NCI-H510A (cell line): ENCODE measurements at regions not wholly inside any gene's neighbourhood (a gene's known extent, or its start where the extent isn't known, plus 50 kb on each side); places are given as distances from the start of the nearest gene placed in this dataset.

Experiments used
- DNase-seq: peaks from one replicate; lab custom pipeline; 2025; lab: John Stamatoyannopoulos, UW

GRCh38 chr4:136841526-136841925 is 690.8 kb downstream of the PCDH18 start:
- no peak for DNase-seq

DNA sequence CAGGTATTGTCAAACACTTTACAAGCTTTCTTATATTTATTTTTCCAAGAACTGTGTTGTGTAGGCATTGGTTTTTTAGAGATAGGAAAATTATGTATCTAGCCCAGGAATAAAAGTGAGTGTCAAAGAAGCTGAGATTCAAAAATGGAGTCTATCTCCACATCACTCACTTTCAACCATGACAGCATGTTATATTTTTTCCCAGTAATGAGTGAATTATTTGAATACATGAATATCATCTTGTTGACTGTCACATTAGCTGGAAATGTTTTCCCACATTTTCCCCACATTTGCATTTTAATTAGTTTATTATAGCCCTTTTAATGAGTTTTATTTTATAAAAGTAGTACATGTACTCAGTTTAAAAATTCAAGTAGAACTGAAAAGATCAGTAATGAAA is 693.7 kb downstream of the PCDH18 start:
- DNase-seq = no peak

DNA sequence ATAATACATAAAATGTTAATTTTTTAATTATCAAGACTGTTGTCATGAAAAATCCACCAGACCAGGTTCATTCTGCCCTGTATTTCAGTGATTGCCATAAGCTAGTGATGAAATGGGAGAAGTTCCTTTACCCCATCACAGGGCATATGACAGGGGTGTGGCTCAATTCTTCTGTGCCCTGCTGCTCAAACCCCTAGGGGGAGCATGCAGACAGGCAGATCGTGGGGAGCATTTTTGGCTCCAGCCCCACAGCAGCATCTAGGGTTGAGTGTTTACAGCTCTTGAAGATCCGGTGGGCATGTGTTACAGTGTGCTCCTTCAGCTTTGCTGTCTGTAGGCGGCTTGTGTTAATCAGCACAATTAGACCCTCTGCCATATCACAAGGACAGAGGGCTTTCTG is 700.7 kb downstream of the PCDH18 start:
- no peak for DNase-seq

- DNase-seq = no peak
These were observed 703.0 kb downstream of the PCDH18 start for GRCh38 chr4:136829280-136829679.

- no peak for DNase-seq
These were observed 709.3 kb downstream of the PCDH18 start for GRCh38 chr4:136823020-136823419.

DNA sequence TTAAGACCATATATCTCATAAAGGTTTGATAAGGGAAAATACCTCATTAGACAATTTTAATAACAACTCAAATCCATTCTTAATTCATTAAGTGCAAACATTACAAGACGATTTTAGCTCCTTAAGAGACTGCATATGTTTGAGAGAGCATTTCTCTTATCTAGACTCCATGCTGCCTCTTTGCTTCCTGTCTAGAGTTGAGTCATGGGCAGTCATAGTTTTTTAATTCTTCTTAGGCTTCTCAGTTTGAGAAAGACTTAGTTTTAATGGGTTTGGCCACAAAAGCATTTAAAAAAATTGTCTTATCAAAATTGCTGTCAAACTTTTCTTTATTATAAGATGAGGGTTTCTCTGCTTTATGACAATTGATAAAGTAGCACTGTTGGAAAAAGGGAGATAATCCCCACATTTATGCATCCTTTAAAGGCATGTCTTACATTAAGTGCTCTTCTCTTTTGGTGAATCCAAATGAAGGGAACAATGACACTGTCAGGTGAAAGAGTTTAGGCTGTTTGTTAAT is 713.4 kb downstream of the PCDH18 start:
- no peak for DNase-seq

DNA sequence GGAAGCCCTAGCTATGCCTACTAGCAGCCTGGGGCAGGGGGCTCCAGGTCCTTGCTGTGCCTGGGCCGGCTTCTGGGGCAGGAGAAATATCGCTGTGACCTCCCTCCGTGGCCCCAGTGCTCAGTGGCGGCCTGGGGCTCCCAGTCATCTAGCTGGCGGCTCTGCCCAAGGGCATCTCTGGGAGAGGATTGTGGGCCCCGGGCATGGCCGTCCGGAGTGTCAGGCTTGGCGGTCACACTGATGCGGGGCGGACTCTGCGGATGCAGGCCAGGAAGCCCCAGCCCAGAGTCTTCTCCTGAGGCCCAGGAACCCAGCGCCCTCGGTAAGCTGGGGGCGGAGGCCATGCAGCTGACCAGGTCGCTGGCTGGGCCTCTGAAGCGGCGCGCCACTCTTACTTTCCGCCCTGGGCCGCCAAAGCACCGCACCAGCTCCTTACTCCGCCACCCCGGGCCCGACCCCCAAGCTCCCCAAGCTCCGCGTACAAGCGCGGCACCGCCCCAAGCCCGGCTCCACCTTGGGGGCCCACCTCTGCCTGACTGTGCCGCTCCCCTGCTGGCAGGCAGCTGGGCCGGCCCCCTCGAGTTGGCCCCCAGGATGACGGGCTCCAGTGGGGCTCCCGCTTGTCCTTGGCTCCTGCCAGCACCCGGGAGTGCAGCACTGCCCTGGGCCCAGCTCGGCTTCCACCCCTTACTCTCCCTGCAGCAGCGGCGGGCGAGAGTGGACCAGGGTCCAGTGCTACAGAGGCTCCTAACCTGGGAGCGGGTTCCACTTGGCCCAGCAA is 720.0 kb downstream of the PCDH18 start:
- DNase-seq = no peak

DNA sequence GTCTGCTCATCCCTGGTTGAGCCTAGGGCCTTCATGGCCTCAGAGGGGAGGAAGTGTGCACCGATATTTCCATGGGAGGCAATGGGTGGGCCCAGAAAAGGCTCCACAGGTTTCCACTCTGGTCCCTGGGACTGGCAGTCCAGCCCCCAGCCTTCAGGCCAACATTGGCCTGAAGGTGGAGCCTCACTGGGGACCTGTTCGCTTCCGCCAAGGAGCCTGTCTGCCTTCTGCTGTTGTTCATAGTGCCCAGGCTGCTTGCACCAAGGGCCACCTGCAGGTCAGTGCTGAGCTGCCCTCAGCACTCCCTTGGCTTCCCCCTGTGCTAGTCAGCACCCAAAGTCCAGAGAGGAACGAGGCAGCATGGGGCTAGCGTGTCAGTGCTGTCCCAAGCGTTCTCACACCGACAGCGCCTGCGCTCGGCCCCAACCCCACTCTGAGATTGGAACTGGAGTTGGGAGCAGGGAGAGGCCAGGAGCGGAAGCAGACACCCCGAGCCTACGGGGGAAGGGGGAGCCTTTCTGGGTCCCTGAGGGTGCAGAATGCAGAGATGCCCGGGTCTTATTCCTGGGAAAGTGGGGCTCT is 720.7 kb downstream of the PCDH18 start:
- DNase-seq = no peak

DNA sequence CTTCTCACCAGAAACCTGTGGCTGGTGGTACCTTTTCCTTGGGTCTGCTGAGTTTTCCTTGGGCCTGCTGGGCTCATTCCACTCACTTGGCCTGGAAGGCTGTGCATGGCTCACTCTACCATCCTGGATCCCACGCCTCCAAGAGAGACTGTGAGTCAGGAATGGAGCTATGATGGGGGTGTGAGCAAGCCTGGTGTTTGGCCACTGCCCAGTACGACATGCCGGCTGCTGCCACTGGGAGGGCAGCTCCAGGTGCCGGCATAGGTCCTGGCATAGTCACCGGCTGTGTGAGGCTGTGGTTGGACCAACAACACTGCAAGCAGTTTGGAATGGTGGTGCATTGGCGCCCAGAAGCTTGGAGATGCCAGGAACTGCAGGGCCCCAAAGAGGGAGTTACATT is 721.7 kb downstream of the PCDH18 start:
- DNase-seq = no peak

- DNase-seq = no peak
These were observed 725.5 kb downstream of the PCDH18 start for GRCh38 chr4:136806844-136807243.

- no peak for DNase-seq
These were observed 726.7 kb downstream of the PCDH18 start for GRCh38 chr4:136805617-136806016.

DNA sequence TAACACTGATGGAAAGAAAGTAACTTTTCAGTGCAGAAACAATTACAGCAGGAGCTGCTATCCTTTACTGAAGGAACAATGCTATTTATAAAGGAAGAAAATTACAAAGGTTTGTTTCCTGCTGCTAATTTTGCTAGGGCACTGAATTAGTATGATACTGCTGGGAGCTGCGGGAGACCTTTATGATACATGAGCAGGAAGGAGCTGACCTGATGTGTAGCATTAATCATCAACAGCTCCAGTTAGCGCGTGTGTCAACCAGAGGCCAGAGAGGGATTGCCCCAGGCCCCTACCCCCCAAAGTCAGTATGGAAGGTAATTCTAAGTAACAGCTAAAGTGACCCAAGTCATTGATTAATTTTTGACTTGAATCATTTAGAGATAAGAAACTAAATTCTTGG is 728.9 kb downstream of the PCDH18 start:
- no peak for DNase-seq

DNA sequence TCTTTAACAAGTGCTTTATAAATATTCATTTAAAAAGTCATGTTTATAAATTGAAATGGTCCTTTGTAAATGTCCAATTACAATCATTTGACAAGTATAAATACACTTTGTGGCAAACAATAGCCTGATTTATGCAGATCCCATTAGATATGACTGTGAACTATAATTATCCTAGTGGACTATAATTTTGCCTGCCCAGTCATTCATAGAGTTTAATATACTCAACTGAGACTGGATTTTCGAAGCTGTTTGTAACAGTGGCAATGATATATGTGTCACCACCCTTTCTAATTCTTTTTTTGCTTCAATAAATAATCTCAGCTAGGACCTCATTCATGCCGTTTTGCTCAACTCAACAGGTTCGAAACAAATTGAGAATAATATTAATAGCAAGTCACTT is 732.0 kb downstream of the PCDH18 start:
- DNase-seq = no peak

DNA sequence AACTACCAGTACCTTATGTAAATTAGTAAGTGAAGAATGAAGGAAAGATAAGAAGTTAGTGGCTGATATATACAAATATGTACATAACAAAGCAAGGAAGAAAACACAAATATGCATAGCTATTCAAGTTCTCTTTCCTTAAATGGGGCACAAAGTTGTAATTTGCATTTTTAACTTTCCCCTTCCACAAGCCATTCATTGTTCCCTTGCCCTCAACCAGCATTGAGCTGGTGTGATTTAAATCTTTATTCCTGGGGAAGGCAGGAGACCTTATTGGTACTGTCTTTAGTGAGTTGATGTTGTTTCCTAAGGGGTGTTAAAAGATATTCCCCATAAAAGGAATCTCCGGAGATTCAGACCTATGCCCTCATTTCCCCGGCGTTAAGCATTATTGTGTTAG is 735.3 kb downstream of the PCDH18 start:
- DNase-seq = no peak

GRCh38 chr4:136793848-136794247 is 738.4 kb downstream of the PCDH18 start:
- no peak for DNase-seq

DNA sequence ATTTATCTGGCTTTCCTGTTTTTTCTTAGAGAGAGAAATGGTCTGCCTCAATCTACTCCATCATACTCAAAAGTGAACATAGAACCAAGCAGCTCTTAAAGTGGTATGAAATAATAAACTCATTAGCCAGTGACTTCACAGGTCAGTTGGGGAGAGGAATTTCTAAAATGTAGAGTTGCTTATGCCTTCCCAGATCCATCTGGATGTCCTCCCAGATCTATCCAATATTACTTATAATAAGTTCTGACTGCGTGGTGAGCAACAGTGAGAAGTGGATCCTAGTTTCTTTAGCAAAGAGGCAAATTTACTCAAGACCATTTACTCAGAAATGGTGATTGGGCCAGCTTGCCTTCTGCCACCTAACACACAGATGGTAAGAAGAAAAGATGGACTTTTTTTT is 748.0 kb downstream of the PCDH18 start:
- DNase-seq = no peak

DNA sequence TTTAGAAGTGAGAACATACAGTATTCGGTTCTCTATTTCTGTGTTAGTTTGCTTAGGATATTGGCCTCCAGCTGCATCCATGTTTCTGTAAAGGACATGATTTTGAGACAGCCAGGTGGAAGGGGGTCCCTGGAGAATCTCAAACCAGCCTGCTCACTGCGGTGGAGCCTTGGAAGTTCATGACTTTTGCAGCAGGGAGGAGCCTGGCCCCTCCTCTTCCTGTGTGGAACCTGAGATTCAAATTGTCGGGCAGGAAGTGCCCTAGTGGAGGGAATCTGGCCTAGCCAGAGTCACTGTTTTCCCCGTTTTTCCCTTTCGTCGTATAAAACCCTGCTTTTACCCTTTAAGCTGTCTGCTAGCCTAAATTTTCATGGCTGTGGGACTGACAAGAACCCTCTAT is 762.6 kb downstream of the PCDH18 start:
- no peak for DNase-seq

GRCh38 chr4:136768925-136769275 is 763.4 kb downstream of the PCDH18 start:
- no peak for DNase-seq

DNA sequence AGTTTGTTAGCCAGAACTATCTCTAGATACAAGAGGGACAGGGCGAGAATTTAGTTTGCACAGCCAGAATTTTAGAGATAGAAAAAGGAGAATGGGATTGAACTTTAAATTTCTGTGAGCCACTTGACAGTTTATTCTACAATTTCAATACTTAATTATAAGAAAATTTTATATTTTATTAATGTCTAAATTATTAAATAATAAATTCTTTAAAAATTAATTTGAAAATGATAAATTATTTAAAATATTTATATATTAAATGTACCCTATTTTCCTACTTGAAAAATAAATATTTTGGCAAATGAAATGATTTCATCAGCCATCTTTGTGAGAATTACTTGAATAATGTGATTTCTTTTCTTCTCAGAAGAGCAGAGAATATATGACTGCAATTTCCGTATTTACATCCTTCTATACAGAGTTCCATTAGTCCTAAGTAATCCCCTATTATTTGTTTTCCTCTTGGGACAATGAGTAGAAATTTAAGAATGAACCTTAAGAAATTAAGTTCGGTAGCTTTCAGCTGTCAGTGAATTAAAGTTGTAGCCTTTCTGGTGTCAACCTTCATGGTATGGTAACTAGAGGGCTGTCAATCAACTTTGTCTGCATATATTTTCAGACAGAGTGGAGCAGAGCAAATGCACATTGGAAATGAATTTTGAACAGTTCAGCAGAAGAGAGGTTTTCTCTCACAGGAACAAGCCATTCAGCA is 763.9 kb downstream of the PCDH18 start:
- DNase-seq = no peak

DNA sequence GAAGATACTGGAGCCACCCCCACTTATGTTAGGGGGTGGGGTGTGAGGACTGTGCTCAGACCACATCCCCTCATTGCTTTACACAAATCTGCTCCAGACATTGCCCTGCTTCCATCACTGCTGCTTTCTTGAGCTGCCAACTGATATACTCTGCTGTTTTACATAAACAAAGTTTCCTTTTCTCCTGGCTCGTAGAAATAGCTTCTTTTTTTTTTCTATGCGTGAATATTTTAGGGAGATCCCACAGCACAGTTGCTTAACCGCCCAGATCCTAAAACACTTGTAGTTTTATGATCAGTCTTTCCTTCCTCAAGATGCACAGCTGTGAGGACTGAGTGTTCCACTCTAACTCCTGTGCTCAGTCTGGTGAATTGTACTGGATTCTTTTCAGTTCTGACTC is 768.4 kb downstream of the PCDH18 start:
- DNase-seq = no peak

DNA sequence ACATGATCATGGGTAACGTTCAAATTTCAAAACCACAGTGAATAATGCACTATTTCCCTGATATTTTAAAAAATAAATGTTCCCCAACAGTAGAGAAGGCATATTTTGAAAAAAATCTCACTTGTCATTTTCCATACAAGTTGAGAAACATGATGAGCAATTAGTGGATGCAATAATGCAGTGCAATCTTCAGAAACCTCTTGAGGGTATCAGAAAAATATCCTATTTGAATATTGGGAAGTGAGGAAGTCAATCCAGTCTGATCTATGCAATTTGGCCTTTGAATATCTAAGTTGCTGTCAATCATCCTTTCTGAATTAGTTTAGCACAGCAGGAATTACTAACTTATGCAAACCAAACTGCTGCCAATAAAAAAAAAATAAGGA is 776.8 kb downstream of the PCDH18 start:
- no peak for DNase-seq

DNA sequence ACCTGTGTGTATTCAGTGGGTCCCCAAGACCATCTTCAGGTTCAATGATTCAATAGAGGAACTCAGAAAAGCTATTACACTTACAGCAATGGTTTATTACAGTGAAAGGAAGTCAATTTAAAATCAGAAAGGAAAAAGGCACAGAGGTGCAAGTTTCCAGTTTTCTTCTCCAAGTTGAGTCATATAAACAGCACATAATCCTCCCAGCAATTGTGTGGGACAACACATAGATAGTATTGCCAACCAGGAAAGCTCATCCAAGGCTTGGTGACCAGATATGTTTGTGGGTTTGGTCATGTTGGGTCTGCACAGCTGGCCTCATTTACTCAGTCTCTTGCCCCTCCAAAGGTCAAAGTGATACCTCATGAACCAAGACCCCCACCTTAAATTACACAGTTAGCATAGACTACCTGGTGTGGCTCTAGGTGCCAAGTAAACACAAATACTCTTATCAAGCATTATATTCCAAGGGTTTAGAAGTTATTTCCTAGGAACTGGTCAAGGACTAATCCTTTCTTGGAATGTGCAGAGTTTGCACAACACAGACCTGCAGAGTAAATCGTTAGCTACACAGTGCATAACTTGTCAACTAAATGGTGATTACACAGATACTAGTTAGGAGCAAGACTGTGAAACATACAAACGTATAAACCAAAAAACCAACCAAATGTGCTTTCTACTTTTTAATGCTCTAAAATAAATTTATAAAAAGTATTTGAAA is 777.3 kb downstream of the PCDH18 start:
- no peak for DNase-seq

DNA sequence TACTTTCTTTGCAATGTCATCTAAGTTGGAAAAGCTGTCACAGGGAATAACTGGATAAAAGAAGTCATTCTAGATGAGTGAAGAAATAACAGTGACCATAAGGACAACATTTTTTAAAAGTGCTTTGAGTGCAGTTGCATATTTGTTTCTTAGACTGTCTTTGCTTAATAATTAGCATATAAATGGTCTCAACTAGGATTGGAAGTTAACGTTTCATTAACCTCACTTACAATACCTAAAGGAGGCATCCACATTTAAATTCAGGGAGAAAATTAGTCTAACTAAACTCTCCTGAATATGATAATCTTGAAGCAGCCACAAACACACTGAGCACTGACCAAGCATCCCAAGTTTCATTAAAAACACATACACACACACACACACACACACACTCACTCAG is 780.7 kb downstream of the PCDH18 start:
- no peak for DNase-seq
